Peyer's patch (tissue), 4 donors: ENCODE measurements at regions not wholly inside any gene's neighbourhood (a gene's known extent, or its start where the extent isn't known, plus 50 kb on each side); places are given as distances from the start of the nearest gene placed in this dataset.
"Not testable (repeated sequence)": the region's sequence is repeated elsewhere in the genome, so short reads cannot be mapped to it uniquely, and the experiment has no call there.

Source experiments
- DNase-seq, 3 donors: peaks; one replicate each; pipeline ENCODE4 v3.0.0-alpha.2; 2017 to 2019
- H3K27ac ChIP-seq, 4 donors: fragments of 200-600 bp; sonication (generic); one replicate each; pipeline ENCODE4 v1.5.1; 2016 to 2019
- H3K27me3 ChIP-seq, 2 donors: fragments of 200-600 bp; sonication (generic); one replicate each; pipeline ENCODE4 v1.5.1; 2019
- H3K36me3 ChIP-seq, 3 donors: fragments of 200-600 bp; sonication (generic); one replicate each; pipeline ENCODE4 v1.5.1; 2016 to 2019
- H3K4me1 ChIP-seq, 4 donors: fragments of 200-600 bp; sonication (generic); one replicate each; pipeline ENCODE4 v1.5.1; 2016 to 2019
- H3K4me3 ChIP-seq, 4 donors: fragments of 200-600 bp; sonication (generic); 1 replicate in 3 of 4; 2 replicates in 1 of 4; pipeline ENCODE4 v1.5.1; 2016 to 2019; ENCODE audit warnings: mild to moderate bottlenecking in 1 of 4
- H3K9me3 ChIP-seq, 4 donors: fragments of 200-600 bp; sonication (generic); one replicate each; pipeline ENCODE4 v1.5.1; 2016 to 2019; ENCODE audit warnings: mild to moderate bottlenecking in 1 of 4
- POLR2A ChIP-seq, 2 donors: fragments of 450-650 bp; IDR thresholded peaks; one replicate each; pipeline ENCODE4 v1.5.1; 2017; ENCODE audit warnings: antibody characterized with exemption in 2 of 2, mild to moderate bottlenecking in 2 of 2, moderate library complexity in 2 of 2
- TF ChIP-seq, protein P1 (sequence below), 6 experiments: fragments of 450-650 bp in 4 of 6; fragments of 200-600 bp in 2 of 6; sonication (generic) in 1 of 6; IDR thresholded peaks; one replicate each; pipeline ENCODE4 v1.5.1; 2017 to 2019; ENCODE audit warnings: antibody characterized with exemption in 6 of 6, mild to moderate bottlenecking in 3 of 6, moderate library complexity in 1 of 6

DNA sequence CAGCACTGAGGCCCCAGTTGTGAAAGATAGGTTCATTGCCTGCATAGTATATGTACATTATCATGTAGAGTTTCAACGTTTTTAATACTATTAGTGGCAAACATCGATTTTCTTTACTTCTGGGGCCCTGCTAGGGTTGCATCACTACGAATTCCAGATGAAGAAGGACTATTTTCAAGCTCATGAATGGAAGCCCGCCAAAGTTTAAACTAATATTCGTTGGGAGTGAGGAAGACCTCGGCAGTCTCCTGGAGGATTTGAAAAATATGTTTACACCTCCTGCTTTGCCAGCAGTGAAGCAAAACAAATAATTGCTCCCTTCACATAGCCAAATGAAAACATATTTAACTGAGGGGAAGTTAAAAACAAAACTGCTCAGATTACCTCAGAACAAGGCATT lies 672.9 kb upstream of the NOVA1 start:
- Histone ChIP-seq H3K36me3 (no peaks in the 10 kb centered on the region), H3K27ac (no peak overlapping the region), H3K4me3 (no peak overlapping the region), H3K4me1 (no peaks in the 10 kb centered on the region), H3K27me3 (no peaks in the 10 kb centered on the region), H3K9me3 (no peaks in the 10 kb centered on the region)
- DNase-seq: no peak
- no peak for TF ChIP-seq POLR2A (IDR thresholded peaks at IDR 0.05)
- TF ChIP-seq, protein P1, sequence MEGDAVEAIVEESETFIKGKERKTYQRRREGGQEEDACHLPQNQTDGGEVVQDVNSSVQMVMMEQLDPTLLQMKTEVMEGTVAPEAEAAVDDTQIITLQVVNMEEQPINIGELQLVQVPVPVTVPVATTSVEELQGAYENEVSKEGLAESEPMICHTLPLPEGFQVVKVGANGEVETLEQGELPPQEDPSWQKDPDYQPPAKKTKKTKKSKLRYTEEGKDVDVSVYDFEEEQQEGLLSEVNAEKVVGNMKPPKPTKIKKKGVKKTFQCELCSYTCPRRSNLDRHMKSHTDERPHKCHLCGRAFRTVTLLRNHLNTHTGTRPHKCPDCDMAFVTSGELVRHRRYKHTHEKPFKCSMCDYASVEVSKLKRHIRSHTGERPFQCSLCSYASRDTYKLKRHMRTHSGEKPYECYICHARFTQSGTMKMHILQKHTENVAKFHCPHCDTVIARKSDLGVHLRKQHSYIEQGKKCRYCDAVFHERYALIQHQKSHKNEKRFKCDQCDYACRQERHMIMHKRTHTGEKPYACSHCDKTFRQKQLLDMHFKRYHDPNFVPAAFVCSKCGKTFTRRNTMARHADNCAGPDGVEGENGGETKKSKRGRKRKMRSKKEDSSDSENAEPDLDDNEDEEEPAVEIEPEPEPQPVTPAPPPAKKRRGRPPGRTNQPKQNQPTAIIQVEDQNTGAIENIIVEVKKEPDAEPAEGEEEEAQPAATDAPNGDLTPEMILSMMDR (IDR thresholded peaks at IDR 0.05): no peak

DNA sequence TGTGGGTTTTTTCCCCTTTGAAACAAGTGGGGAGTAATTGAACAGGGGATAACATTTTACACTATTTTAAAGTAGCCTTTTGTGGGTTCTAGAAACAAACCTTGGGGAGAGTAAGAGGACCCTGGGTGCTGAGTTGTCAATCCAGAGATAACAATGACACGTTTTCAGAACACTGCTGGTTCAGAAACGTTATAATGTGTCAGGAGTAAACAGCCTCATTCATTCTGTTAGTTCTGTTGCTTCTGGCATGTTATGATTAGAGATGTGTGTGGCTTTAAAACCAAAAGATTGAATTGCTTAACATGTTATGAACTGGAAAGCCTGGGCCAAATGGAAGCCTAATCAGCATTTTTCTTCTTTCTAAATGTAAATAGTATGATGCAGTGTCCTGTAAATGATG lies 680.5 kb upstream of the NOVA1 start:
- H3K9me3 ChIP-seq: no peaks in the 10 kb centered on the region
- no peak for TF ChIP-seq POLR2A (IDR thresholded peaks at IDR 0.05)
- TF ChIP-seq, protein P1 (IDR thresholded peaks at IDR 0.05): no peak
- no peaks in the 10 kb centered on the region for H3K4me1 ChIP-seq
- DNase-seq: no peak
- H3K4me3 ChIP-seq: no peak overlapping the region
- H3K27ac ChIP-seq: no peak overlapping the region
- H3K27me3 ChIP-seq: no peaks in the 10 kb centered on the region
- no peaks in the 10 kb centered on the region for H3K36me3 ChIP-seq

DNA sequence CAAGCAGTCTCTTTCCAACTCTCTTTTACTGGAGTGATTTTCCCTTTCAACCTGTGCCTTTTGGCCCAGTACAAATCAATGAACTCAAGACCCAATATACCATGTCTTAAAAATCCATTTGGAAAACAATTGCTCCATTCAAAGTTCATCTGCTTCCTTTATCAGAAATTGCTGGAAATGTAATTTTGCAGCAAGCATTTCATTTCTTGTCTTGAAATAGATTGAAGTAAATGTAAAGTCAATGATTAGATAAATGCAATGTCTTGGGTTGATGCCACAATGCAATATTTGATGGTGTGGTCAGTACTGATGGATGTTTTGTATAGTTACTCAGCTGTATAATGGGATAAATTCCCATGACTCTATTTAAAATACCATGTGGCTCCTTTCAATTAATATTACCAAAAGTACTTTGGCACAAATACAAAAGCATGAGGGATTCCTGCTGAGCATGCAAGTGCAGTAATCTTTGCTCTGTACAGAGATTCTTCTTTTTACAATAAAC lies 707.7 kb upstream of the NOVA1 start:
- H3K27ac ChIP-seq: no peak overlapping the region
- no peak overlapping the region for H3K4me3 ChIP-seq
- TF ChIP-seq, protein P1 (IDR thresholded peaks at IDR 0.05): no peak
- no peak for TF ChIP-seq POLR2A (IDR thresholded peaks at IDR 0.05)
- H3K36me3 ChIP-seq: no peaks in the 10 kb centered on the region
- H3K27me3 ChIP-seq: no peaks in the 10 kb centered on the region
- no peak for DNase-seq
- H3K4me1 ChIP-seq: no peaks in the 10 kb centered on the region
- no peaks in the 10 kb centered on the region for H3K9me3 ChIP-seq

DNA sequence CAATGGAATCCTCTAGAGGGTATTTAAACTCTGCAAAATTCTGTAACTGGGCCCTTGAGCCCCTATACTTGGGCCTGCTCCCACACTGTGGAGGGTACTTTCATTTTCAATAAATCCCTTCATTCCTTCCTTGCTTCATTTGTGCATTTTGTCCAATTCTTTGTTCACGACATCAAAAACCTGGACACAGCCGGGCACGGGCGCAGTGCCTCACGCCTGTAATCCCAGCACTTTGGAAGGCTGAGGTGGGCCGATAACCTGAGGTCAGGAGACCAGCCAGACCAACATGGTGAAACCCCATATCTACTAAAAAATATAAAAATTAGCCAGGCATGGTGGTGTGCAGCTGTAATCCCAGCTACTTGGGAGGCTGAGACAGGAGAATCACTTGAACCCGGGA lies 714.9 kb upstream of the NOVA1 start:
- H3K9me3 ChIP-seq, H3K27ac ChIP-seq, DNase-seq, H3K4me3 ChIP-seq, H3K4me1 ChIP-seq, H3K36me3 ChIP-seq, H3K27me3 ChIP-seq: not testable (repeated sequence)

DNA sequence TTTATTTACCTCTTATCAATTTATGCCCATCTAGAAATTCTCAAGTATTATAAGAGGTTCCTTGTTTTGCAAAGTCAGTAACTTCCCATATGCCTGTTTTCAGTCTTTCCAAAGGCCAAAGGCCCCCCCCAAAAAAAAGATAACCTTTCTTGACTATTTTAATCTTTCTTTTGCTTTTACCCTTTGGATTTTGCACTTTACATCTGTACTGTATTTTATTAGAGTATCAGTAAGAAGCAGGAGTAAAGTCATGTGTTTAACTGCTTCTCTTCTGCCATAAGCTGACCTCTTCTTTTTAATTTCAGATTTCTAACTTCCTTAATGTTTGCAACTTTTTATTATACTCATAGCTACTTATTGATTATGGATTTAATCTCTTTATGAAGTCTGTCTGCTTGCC lies 716.4 kb upstream of the NOVA1 start:
- Histone ChIP-seq H3K4me1 (no peaks in the 10 kb centered on the region), H3K9me3 (no peaks in the 10 kb centered on the region), H3K4me3 (no peak overlapping the region), H3K36me3 (no peaks in the 10 kb centered on the region), H3K27ac (no peak overlapping the region), H3K27me3 (no peaks in the 10 kb centered on the region)
- no peak for DNase-seq
- TF ChIP-seq, protein P1 (IDR thresholded peaks at IDR 0.05): no peak
- no peak for TF ChIP-seq POLR2A (IDR thresholded peaks at IDR 0.05)

DNA sequence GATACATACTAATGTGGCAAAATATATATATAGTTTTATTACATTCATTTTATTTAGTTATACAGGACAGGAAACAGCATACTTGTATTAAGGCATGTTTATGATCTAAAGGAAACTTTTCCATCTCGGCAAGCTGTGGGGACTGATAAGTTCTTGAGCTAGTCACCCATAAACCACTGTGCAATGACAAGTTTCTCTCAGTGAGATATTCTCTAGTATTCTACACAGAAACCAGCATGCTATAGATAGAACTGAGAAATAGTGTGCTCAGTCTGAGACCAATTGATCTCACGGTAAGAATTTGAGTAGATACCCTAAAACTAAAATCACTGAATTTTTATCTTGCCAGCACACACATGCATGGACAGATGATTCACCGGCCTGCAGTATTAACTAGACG lies 717.6 kb upstream of the NOVA1 start:
- no peak for TF ChIP-seq POLR2A (IDR thresholded peaks at IDR 0.05)
- TF ChIP-seq, protein P1 (IDR thresholded peaks at IDR 0.05): no peak
- Histone ChIP-seq H3K27me3 (no peaks in the 10 kb centered on the region), H3K27ac (no peak overlapping the region), H3K4me3 (no peak overlapping the region), H3K9me3 (no peaks in the 10 kb centered on the region), H3K36me3 (no peaks in the 10 kb centered on the region), H3K4me1 (no peaks in the 10 kb centered on the region)
- no peak for DNase-seq
